Cardiac fibroblast (primary cell): ENCODE measurements at regions not wholly inside any gene's neighbourhood (a gene's known extent, or its start where the extent isn't known, plus 50 kb on each side); places are given as distances from the start of the nearest gene placed in this dataset.
"Not testable (repeated sequence)": the region's sequence is repeated elsewhere in the genome, so short reads cannot be mapped to it uniquely, and the experiment has no call there.

ENCODE experiments used
- DNase-seq, 2 donors: peaks; one replicate each; pipeline versions ENCODE4 v3.0.0 to v3.0.0-alpha.2; 2010; ENCODE audit warnings: low read depth in 2 of 2
- H3K4me3 ChIP-seq, 2 donors: replicated peaks in 1 of 2; 1 replicate in 1 of 2; 2 replicates in 1 of 2; pipeline ENCODE4 v1.5.1; 2011; ENCODE audit warnings: low read depth in 2 of 2, low read length in 2 of 2, mild to moderate bottlenecking in 2 of 2, moderate library complexity in 1 of 2
- CTCF ChIP-seq: IDR thresholded peaks from one replicate; pipeline ENCODE4 v1.5.1; 2011; ENCODE audit warnings: low read depth, mild to moderate bottlenecking, low read length, inconsistent platforms

GRCh38 chr21:35189077-35189863, 140.2 kb upstream of the RUNX1 start:
- no peak for TF ChIP-seq CTCF
- peak; percentile 70 to 85 for DNase-seq
- H3K4me3 ChIP-seq: no peak overlapping the region

GRCh38 chr21:35183389-35183788, 134.3 kb upstream of the RUNX1 start:
- H3K4me3 ChIP-seq, DNase-seq: not testable (repeated sequence)

- no peak for TF ChIP-seq CTCF
- peak; percentile 61 to 81 for DNase-seq
- no peak overlapping the region for H3K4me3 ChIP-seq
Measured at GRCh38 chr21:35179990-35180540, 131.0 kb upstream of the RUNX1 start.

GRCh38 chr21:35178827-35179226, 129.7 kb upstream of the RUNX1 start:
- peak in 1 of 2 donors; percentile 69 for DNase-seq
- H3K4me3 ChIP-seq: no peak overlapping the region
- no peak for TF ChIP-seq CTCF

- DNase-seq: no peak
- TF ChIP-seq CTCF: no peak
- no peak overlapping the region for H3K4me3 ChIP-seq
Measured at GRCh38 chr21:35178098-35178497, 129.0 kb upstream of the RUNX1 start.

GRCh38 chr21:35172231-35172630, 123.1 kb upstream of the RUNX1 start:
- DNase-seq: no peak
- no peak overlapping the region for H3K4me3 ChIP-seq
- TF ChIP-seq CTCF: no peak

GRCh38 chr21:35171385-35171784, 122.3 kb upstream of the RUNX1 start:
- no peak for DNase-seq
- H3K4me3 ChIP-seq: no peak overlapping the region
- no peak for TF ChIP-seq CTCF
